ENCODE measurements at regions not wholly inside any gene's neighbourhood (a gene's known extent, or its start where the extent isn't known, plus 50 kb on each side); places are given as distances from the start of the nearest gene placed in this dataset.
"Not testable (repeated sequence)": the region's sequence is repeated elsewhere in the genome, so short reads cannot be mapped to it uniquely, and the experiment has no call there.

GRCh38 chr3:99322551-99322950, 315.8 kb upstream of the COL8A1 start:
- H3K4me1 ChIP-seq (ENCODE audit: control insufficient read depth, insufficient read depth, low read length): no peaks in the 10 kb centered on the region
- DNase-seq (ENCODE audit: low read depth, low spot score): no peak
- H3K36me3 ChIP-seq (ENCODE audit: control insufficient read depth, insufficient read depth, low read length): no peaks in the 10 kb centered on the region
- no peaks in the 10 kb centered on the region for H3K27me3 ChIP-seq (ENCODE audit: control insufficient read depth, insufficient read depth, low read length)
- no peak overlapping the region for H3K27ac ChIP-seq (ENCODE audit: low read length)
- no peaks in the 10 kb centered on the region for H3K9me3 ChIP-seq (ENCODE audit: control insufficient read depth, insufficient read depth, low read length)
- H3K4me3 ChIP-seq (ENCODE audit: low read length): no peak overlapping the region

GRCh38 chr3:99321261-99321660, 317.1 kb upstream of the COL8A1 start:
- Histone ChIP-seq H3K27me3 (ENCODE audit: control insufficient read depth, insufficient read depth, low read length) (no peaks in the 10 kb centered on the region), H3K4me1 (ENCODE audit: control insufficient read depth, insufficient read depth, low read length) (no peaks in the 10 kb centered on the region), H3K27ac (ENCODE audit: low read length) (no peak overlapping the region), H3K36me3 (ENCODE audit: control insufficient read depth, insufficient read depth, low read length) (no peaks in the 10 kb centered on the region), H3K4me3 (ENCODE audit: low read length) (no peak overlapping the region), H3K9me3 (ENCODE audit: control insufficient read depth, insufficient read depth, low read length) (no peaks in the 10 kb centered on the region)
- no CpG with 5 or more reads among the region's 1 CpG for WGBS (ENCODE audit: insufficient coverage, insufficient read length)
- DNase-seq (ENCODE audit: low read depth, low spot score): no peak

- H3K36me3 ChIP-seq (ENCODE audit: control insufficient read depth, insufficient read depth, low read length): no peaks in the 10 kb centered on the region
- H3K9me3 ChIP-seq (ENCODE audit: control insufficient read depth, insufficient read depth, low read length): no peaks in the 10 kb centered on the region
- WGBS (ENCODE audit: insufficient coverage, insufficient read length): no CpG with 5 or more reads among the region's 2 CpGs
- no peaks in the 10 kb centered on the region for H3K4me1 ChIP-seq (ENCODE audit: control insufficient read depth, insufficient read depth, low read length)
- no peak for DNase-seq (ENCODE audit: low read depth, low spot score)
- no peak overlapping the region for H3K27ac ChIP-seq (ENCODE audit: low read length)
- no peaks in the 10 kb centered on the region for H3K27me3 ChIP-seq (ENCODE audit: control insufficient read depth, insufficient read depth, low read length)
- H3K4me3 ChIP-seq (ENCODE audit: low read length): no peak overlapping the region
Observed at GRCh38 chr3:99319961-99320360, 318.4 kb upstream of the COL8A1 start.

- no CpG with 5 or more reads among the region's 1 CpG for WGBS (ENCODE audit: insufficient coverage, insufficient read length)
- Histone ChIP-seq H3K36me3 (ENCODE audit: control insufficient read depth, insufficient read depth, low read length) (no peaks in the 10 kb centered on the region), H3K9me3 (ENCODE audit: control insufficient read depth, insufficient read depth, low read length) (no peaks in the 10 kb centered on the region), H3K4me3 (ENCODE audit: low read length) (no peak overlapping the region), H3K27ac (ENCODE audit: low read length) (no peak overlapping the region), H3K4me1 (ENCODE audit: control insufficient read depth, insufficient read depth, low read length) (no peaks in the 10 kb centered on the region), H3K27me3 (ENCODE audit: control insufficient read depth, insufficient read depth, low read length) (no peaks in the 10 kb centered on the region)
- no peak for DNase-seq (ENCODE audit: low read depth, low spot score)
Observed at GRCh38 chr3:99319450-99319849, 318.9 kb upstream of the COL8A1 start.

GRCh38 chr3:99317201-99317600, 321.2 kb upstream of the COL8A1 start:
- no peak overlapping the region for H3K4me3 ChIP-seq (ENCODE audit: low read length)
- no peak overlapping the region for H3K27ac ChIP-seq (ENCODE audit: low read length)
- no peaks in the 10 kb centered on the region for H3K9me3 ChIP-seq (ENCODE audit: control insufficient read depth, insufficient read depth, low read length)
- H3K4me1 ChIP-seq (ENCODE audit: control insufficient read depth, insufficient read depth, low read length): no peaks in the 10 kb centered on the region
- no peaks in the 10 kb centered on the region for H3K36me3 ChIP-seq (ENCODE audit: control insufficient read depth, insufficient read depth, low read length)
- DNase-seq (ENCODE audit: low read depth, low spot score): no peak
- WGBS (ENCODE audit: insufficient coverage, insufficient read length): no CpG with 5 or more reads among the region's 2 CpGs
- H3K27me3 ChIP-seq (ENCODE audit: control insufficient read depth, insufficient read depth, low read length): no peaks in the 10 kb centered on the region

- H3K27ac ChIP-seq (ENCODE audit: low read length): no peak overlapping the region
- WGBS (ENCODE audit: insufficient coverage, insufficient read length): no CpG with 5 or more reads among the region's 3 CpGs
- no peaks in the 10 kb centered on the region for H3K27me3 ChIP-seq (ENCODE audit: control insufficient read depth, insufficient read depth, low read length)
- H3K36me3 ChIP-seq (ENCODE audit: control insufficient read depth, insufficient read depth, low read length): no peaks in the 10 kb centered on the region
- no peak for DNase-seq (ENCODE audit: low read depth, low spot score)
- H3K4me3 ChIP-seq (ENCODE audit: low read length): no peak overlapping the region
- H3K9me3 ChIP-seq (ENCODE audit: control insufficient read depth, insufficient read depth, low read length): no peaks in the 10 kb centered on the region
- H3K4me1 ChIP-seq (ENCODE audit: control insufficient read depth, insufficient read depth, low read length): no peaks in the 10 kb centered on the region
Observed at GRCh38 chr3:99315896-99316295, 322.5 kb upstream of the COL8A1 start.

GRCh38 chr3:99313485-99313884, 324.9 kb upstream of the COL8A1 start:
- Histone ChIP-seq H3K27me3 (ENCODE audit: control insufficient read depth, insufficient read depth, low read length) (no peaks in the 10 kb centered on the region), H3K27ac (ENCODE audit: low read length) (no peak overlapping the region), H3K9me3 (ENCODE audit: control insufficient read depth, insufficient read depth, low read length) (no peaks in the 10 kb centered on the region), H3K4me1 (ENCODE audit: control insufficient read depth, insufficient read depth, low read length) (no peaks in the 10 kb centered on the region), H3K36me3 (ENCODE audit: control insufficient read depth, insufficient read depth, low read length) (no peaks in the 10 kb centered on the region), H3K4me3 (ENCODE audit: low read length) (no peak overlapping the region)
- DNase-seq (ENCODE audit: low read depth, low spot score): no peak

GRCh38 chr3:99298661-99299060, 339.7 kb upstream of the COL8A1 start:
- Histone ChIP-seq H3K9me3 (ENCODE audit: control insufficient read depth, insufficient read depth, low read length) (no peaks in the 10 kb centered on the region), H3K4me3 (ENCODE audit: low read length) (no peak overlapping the region), H3K36me3 (ENCODE audit: control insufficient read depth, insufficient read depth, low read length) (no peaks in the 10 kb centered on the region), H3K27ac (ENCODE audit: low read length) (no peak overlapping the region), H3K4me1 (ENCODE audit: control insufficient read depth, insufficient read depth, low read length) (no peaks in the 10 kb centered on the region; the same call in 1 of the 2 replicates), H3K27me3 (ENCODE audit: control insufficient read depth, insufficient read depth, low read length) (no peaks in the 10 kb centered on the region)
- DNase-seq (ENCODE audit: low read depth, low spot score): no peak
- no CpG with 5 or more reads among the region's 1 CpG for WGBS (ENCODE audit: insufficient coverage, insufficient read length)

- Histone ChIP-seq H3K4me1 (ENCODE audit: control insufficient read depth, insufficient read depth, low read length) (no peaks in the 10 kb centered on the region; the same call in 1 of the 2 replicates), H3K27me3 (ENCODE audit: control insufficient read depth, insufficient read depth, low read length) (no peaks in the 10 kb centered on the region), H3K27ac (ENCODE audit: low read length) (no peak overlapping the region), H3K36me3 (ENCODE audit: control insufficient read depth, insufficient read depth, low read length) (no peaks in the 10 kb centered on the region), H3K4me3 (ENCODE audit: low read length) (no peak overlapping the region), H3K9me3 (ENCODE audit: control insufficient read depth, insufficient read depth, low read length) (no peaks in the 10 kb centered on the region)
- DNase-seq (ENCODE audit: low read depth, low spot score): no peak
- no CpG with 5 or more reads among the region's 1 CpG for WGBS (ENCODE audit: insufficient coverage, insufficient read length)
Observed at GRCh38 chr3:99295836-99296235, 342.6 kb upstream of the COL8A1 start.

- H3K27ac ChIP-seq (ENCODE audit: low read length); H3K27me3 ChIP-seq (ENCODE audit: control insufficient read depth, insufficient read depth, low read length); H3K4me3 ChIP-seq (ENCODE audit: low read length); H3K36me3 ChIP-seq (ENCODE audit: control insufficient read depth, insufficient read depth, low read length); DNase-seq (ENCODE audit: low read depth, low spot score); H3K4me1 ChIP-seq (ENCODE audit: control insufficient read depth, insufficient read depth, low read length); H3K9me3 ChIP-seq (ENCODE audit: control insufficient read depth, insufficient read depth, low read length): not testable (repeated sequence)
- no CpG with 5 or more reads among the region's 8 CpGs for WGBS (ENCODE audit: insufficient coverage, insufficient read length)
Observed at GRCh38 chr3:99294092-99294491, 344.3 kb upstream of the COL8A1 start.

GRCh38 chr3:99287876-99288275, 350.5 kb upstream of the COL8A1 start:
- no peak for DNase-seq (ENCODE audit: low read depth, low spot score)
- no peaks in the 10 kb centered on the region for H3K9me3 ChIP-seq (ENCODE audit: control insufficient read depth, insufficient read depth, low read length)
- no peaks in the 10 kb centered on the region for H3K4me1 ChIP-seq (ENCODE audit: control insufficient read depth, insufficient read depth, low read length)
- no peak overlapping the region for H3K27ac ChIP-seq (ENCODE audit: low read length)
- no peaks in the 10 kb centered on the region for H3K36me3 ChIP-seq (ENCODE audit: control insufficient read depth, insufficient read depth, low read length)
- no peak overlapping the region for H3K4me3 ChIP-seq (ENCODE audit: low read length)
- WGBS (ENCODE audit: insufficient coverage, insufficient read length): no CpG with 5 or more reads among the region's 2 CpGs
- H3K27me3 ChIP-seq (ENCODE audit: control insufficient read depth, insufficient read depth, low read length): no peaks in the 10 kb centered on the region
